Retina (tissue), 1 donor: ENCODE measurements at regions not wholly inside any gene's neighbourhood (a gene's known extent, or its start where the extent isn't known, plus 50 kb on each side); places are given as distances from the start of the nearest gene placed in this dataset.

Experiments used
- DNase-seq: peaks from one replicate; pipeline ENCODE4 v3.0.0-alpha.2; 2016

DNA sequence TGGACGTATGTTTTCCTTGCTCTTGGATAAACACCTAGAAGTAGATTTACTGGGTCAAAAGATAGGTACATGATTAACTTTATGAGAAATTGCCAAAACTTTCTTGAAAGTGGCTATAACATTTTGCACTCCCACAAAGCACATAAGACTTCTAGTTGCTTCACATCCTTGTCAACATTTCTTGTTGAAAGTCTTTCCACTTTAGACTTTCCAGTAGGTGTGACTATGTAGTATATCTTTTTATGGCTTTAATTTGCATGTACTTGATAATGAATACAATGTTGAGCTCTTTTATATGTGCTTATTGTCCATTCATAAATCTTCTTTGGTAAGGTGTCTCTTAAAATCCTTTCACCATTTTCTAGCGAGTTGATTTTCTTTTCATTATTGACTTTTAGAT, 241.2 kb upstream of the RPL38 start:
- DNase-seq, result no peak

DNA sequence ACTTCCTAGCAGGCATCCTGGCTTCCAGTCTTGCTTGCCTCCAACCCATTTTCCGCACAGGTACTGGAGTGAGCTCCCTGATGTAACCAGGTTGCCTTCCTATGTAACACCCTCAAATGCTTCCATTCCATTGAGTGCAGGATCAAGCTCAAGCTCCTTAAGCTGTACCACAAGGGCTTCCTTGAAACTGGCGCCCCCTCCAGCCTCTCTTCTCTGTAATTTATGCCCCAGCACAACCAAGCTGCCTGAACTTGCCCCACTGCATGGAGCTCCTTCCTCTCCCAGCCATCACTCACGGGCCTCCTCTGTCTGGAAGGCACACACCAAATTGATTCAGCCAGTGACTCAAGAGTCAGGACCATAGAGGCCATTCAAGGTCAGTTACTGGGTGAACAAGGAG, 234.8 kb upstream of the RPL38 start:
- DNase-seq, result no peak

DNA sequence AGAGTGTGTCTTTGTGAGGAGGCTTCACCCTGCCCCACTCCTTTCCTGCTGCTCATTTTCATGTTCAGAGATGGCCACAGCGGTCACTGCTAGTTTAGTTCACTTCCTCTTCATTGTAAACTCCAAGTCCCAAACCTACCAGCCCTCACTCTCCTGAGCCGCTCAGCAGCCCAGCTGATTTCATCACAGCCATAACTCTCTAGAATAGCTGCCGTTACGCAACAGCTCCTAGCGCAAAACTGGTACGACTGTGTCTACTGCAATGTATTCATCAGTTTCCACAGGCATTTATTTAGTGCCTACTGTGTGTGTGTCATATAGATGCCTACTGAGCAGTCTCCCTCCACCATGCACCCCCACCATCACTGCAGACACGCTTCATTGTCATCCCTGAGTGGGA, 233.5 kb upstream of the RPL38 start:
- no peak for DNase-seq

DNA sequence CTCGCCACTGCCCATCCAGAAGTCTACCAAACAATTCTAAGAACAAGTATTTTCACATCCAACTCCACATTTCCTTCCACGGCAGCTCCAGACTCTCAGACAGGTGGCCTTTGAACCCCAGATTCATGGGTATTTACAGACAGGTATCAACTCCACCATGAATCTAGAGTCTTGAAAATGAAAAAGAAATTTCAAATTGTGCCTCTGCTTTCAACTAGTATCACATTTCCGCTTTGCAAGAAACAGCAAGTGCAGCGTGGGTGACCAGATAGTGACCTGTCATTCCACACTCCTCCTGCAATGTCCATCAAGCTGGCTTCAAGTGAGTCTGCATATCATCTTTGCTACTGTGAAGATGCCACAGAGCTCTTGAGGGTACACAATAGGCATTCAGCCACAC, 232.4 kb upstream of the RPL38 start:
- no peak for DNase-seq

DNA sequence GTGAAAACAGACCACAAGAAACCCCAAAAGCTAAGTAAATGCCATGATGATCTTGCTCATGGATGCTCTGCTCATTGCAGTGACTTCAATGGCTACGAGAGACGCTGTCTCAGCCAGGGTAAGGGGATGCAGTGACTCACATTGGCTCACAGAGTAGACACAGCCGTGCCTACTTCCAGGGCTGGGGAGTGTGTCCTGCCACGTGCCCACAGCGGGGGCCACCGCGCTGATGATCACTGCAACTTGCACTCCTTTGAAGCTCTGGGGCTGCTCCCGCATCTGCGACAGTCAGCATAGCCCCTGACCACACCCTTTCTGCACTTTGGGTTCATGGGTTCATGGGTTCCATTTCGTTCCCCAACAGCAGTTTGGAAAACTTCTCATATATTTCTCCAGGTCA, 231.4 kb upstream of the RPL38 start:
- no peak for DNase-seq

DNA sequence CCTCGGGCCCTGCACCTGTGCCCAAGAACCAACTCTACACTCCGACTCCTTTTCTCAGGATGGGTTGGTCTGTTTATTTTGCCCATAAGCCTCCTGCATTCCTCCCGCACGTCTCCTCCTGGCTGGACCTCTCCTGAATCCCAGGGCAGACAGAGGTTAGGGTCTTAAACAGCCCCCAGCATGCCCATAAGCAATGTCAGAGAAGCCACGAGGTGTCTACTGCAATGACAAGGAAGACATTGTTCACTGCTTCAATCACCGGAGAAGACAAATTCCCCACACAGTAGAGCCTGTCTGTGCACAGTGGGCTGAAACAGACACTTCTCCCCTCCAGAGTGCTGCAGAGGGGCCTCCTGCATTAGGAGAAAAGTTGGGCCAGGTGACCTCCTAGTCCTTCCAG, 230.6 kb upstream of the RPL38 start:
- DNase-seq, result no peak

DNA sequence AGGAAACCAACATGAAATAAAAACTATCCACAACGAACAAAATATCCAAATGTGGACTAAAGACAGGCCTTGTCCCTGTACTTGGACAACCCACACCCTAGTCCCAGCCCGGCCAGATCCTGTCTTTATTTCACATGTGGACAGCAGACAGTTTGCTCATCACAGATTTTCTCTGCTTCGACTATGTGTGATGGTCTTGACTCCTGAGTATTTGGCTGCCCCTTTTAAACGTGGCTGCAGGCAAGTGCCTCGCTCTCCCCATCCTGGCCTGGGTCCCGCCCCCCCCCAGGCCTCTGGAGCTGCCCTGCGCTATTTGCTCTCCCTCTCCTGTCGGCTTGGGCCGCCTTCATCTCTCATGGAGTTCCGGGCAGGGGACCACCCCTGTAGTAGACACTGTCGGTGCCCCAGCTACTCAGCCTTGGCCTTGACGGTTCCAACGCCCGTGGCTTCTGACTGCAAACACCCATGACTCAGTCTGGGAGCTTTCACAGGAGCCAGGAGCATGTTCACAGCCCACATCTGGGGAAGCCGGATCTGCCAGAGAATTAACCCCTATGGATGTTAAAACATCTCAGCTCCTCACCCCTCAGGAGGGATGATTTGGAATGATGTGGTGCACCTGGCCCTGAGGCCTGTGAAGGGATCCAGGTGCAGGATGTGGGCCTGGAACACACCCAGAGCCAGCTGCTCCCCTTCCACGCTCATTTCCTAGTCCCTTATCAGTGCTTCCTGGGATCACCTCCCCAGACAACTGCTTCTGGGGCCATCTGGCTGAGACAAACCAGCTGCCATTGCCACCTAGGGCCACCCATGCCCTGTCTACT, 229.7 kb upstream of the RPL38 start:
- no peak for DNase-seq

DNA sequence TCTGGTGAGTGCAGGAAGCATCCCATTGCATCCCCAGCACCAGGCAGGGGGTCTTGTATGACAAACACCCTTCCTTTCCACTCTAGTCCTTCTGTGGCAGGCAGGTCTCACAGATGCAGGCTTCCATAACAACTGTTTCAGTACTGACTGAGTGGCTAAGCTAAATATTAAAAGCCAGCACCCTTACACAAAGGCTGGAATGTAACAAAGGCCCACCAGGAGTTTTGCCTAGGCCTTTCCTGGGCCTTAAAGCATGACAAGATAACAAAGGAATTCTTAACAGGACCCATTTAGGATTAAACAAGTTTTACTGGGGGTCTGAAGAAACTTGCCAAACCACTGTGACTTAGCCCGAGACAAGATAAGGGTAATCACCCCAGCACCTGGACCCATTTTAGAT, 228.9 kb upstream of the RPL38 start:
- no peak for DNase-seq

DNA sequence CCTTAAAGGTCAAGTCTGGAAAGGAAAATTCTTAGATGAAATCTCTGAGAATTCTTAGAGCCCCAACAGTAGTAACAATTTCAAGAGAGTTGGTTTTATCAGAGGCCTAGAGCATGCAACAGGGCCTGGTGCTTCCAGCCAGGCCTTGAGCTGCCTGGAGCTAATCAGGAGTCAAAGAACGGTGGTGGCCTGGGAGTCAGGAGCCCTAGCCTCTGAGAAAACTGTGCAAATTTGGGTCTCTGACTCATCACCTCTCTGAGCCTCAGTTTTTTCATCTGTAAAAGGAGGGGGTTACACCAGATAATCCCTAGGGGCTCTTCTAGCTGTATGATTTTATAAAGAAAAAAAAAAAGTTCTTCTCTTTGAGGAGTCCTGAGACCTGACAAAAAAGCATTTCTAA, 227.3 kb upstream of the RPL38 start:
- DNase-seq, result no peak

DNA sequence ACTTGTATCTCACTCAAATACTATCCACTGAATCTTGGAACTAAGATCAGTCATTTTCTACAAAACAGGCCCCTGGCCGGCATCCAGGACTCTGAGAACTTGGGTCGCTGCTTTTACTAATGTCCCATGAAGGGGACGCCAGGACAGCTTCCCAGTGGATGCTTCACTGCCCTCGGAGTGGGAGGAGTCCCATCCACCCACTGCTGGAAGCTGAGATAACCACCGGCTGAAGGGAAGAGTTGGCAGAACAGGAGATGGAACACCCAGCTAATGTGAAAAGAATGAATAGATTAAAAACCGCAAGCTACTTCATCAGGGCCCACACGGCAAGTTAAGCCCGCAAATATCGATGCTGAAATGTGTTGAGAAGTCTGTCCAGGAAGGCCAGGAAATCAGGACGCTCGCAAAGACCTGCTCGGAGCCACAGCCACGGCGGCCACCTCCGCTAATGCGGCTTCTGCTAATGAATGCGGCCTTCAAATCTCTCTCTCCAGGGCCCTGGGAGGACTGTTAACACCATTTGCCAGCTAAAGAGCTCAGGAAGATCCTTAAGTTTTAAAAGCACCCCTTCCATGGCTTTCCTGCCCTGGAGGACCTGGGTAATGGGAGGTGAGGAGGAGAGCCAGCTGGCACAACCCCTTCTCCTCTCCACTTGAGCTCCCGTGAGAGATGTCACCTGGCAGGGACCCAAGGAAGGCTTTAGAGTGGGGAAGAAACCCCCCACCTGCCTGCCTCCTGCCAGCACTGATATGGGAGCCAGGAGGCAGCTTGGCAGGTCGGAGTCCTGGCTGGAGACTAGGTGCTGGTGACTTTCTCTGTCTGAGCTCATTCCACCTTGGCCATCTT, 226.6 kb upstream of the RPL38 start:
- DNase-seq, result no peak

DNA sequence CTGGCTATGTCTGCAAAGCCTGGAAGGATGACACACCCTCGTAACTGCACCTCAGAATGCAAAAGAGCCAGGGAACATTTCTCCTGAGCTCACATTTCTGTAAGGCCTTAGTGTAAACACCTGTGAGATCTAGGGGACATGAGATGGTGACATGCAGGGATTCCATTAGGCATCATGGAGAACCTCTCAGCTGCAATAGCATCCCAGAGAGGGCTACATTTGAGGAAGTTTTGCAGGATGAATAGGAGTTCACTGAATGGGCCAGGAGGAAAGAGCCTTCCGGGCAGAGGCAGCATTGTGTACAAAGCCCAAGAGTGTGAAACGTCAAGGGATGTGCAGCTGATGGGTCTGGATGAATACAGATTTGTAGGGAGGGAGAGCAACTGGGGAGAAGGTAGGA, 223.0 kb upstream of the RPL38 start:
- no peak for DNase-seq

DNA sequence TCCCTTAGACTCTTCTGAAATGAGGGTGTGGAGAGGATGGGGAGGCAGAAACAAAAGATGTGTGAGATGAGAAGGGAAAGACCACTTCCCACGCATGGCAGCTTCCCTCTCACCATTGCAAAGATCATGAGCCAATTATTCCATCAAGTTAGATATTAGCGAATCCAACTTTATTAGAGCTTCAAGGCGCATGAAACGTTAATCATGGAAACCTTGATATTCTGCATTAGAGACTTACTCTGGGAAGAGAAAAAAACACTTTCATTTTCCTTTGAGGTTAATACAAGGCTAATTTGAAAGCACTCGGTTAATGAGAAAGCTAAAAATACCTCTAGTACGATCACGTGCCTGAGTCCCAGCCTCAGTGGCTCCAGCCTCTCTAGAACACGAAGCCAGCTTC, 220.6 kb upstream of the RPL38 start:
- no peak for DNase-seq

DNA sequence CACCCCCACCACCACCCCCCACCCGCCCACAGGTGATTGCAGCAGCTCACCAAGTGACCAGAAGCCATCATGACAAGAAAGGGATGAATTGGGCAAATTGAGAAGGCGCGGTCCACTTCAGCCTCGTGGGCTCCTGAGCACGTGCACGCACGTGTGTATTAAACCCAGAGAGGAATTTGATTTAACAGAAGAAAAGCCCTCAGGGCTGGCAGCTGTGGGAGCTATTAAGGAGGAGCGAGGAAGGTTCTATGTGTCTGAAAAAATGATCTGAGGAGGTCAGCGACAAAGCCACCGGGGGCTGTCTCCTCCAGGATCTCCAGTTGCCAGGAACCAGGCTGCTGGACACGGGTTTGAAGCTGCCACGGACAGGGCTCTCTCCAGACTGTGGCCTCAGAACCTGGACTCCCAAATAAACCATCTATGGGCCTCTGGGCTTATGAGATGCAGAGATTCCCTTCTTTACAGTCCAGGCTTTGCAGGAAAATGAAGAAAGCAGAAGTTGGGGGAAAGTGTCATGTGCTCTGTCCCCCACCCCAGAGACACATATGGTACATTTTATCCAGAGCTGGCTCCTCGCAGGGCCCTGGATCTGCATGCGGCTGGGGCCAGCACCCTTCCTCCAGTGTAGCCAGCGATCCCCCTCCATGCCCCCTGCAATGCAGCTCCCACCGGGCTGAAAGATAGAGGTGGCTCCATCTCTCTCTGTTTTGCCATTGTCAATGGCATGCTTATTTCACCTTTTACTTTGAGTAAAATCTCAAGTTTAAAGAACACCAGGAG, 219.7 kb upstream of the RPL38 start:
- DNase-seq, result no peak

DNA sequence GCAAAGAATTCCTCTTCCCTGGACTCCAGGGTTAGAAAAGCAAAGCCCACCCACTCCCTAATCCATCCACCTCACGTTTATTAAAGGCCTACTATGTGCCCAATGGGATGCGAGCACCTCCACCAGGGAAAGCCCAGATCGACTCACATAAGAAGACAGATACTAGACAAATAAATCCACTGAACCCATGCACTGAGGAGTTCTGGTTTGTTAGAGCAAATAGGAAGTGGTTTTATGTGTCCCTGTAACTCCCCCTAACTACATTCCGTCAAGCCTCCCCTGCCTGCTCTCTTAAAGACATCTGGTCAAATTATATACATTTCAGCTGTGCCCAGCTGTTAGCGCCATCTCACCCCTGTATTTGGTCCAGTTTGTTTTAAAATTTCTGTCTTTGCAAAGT, 218.5 kb upstream of the RPL38 start:
- DNase-seq, result no peak

DNA sequence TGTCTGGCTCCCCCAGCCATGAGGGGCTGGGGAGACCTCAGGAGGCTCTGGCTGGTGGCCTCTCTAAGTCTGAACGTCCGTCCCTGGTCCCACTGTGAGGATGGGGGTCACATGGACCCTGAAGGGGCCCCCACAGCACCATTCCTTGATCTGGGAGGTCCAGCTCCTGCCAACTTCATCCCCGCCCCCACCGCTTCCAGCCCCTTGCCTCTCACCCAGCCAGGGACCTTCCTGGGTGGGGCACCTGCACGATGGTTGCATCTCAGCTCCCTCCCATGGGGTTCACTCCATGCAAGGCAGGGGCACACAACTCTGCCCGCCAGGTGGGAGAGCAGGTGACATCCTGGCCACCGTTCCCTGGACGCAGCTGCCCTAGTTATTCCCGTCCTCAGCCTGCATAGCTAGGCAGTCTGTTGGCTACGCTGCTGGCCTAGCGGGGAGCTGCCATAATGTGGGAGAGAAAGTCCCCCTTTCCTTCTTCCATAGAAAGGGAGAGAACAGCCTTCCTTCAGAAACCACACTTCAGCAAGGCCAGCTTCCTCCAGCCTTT, 217.9 kb upstream of the RPL38 start:
- DNase-seq, result no peak

DNA sequence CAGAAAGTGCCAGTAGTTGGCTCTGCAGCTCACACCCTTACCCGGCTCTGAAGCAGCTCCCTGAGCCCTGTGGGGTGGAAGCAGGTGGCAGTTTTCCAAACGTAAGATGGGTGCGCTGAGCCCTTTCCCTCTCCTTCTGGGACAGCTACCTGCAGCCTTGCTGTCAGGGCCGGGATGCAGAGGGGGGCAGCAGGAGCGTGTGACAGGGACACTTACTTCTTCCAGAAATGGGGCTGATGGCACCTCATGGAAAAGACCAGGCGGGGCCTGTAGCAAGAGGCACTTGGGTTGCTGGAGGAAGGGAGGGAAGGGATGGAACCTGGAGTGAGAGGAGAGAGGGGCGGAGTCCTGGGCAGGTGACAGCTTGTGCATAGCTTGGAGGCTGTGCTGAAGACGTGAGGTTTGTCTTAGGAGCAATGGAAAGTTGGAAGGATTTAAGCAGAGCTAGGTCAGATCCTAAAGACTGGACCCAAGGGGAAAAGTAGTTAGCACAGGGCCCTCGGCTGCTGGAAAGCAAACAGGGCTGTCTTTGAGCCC, 216.8 kb upstream of the RPL38 start:
- DNase-seq, result no peak

DNA sequence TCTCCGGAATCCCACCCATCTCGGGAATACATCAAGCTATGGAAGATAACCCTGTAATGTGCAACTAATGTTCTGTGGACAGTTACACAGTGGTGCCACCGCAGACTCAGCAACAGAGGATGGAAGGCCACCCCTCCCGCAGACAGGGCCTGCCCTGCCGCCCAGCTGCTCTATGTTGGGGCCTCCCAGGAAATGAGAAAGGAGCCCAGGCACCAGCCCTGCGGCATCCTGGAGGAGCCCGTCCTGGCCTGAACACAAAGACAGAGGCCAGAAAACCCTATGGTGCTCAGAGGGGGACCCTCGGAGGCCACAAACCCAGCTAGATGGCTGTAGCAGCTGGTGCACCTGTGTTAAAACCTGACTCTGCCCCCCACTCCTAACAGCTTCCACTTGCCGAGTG, 216.1 kb upstream of the RPL38 start:
- no peak for DNase-seq

DNA sequence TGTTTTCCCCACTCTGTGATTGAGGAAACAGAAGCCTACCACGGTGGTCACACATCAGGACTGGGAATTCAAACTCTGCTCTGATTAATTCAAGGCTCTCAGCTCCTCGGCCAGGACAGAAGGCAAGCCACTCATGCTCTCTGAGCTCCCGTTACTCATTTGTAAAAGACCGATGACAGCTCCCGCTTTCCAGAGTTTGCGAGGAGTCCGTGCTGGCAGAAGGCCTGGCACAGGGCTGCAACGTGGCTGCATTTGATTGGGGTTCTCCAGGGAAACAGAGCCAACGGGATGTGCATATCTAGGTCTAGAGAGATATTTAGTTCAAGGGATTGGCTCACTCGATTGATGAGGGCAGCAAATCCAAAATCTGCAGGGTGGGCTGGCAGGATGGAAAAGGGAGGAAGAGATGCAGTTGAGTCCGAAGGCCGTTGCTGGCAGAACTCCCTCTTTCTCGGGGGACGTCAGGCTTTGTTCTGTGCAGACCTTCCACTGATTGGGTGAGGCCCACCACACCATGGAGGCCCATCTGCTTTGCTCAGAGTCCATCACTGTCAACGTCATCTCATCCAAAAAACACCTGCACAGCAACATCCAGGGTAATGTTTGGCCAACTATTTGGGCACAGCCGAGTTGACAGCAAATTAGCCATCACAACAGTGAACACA, 215.5 kb upstream of the RPL38 start:
- DNase-seq, result no peak

DNA sequence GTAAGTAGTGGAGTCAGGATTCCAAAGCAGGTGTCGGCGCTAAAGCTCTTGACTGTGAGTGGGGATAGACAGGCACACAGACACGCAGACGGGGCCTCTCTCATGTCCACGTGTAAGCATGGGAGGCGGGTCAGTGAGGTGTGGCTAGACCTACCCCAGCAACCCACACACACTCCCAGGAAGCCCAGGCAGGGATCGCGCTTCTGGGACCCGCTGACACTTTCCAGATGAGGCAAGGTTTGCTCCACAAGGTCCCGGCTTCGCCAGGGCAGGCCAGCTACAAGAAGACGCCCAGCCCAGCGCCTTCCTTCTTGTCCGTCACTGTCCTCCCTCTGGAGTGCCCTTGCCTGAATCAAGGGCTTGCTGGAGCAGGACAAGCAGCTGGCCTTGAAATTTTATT, 213.8 kb upstream of the RPL38 start:
- no peak for DNase-seq

DNA sequence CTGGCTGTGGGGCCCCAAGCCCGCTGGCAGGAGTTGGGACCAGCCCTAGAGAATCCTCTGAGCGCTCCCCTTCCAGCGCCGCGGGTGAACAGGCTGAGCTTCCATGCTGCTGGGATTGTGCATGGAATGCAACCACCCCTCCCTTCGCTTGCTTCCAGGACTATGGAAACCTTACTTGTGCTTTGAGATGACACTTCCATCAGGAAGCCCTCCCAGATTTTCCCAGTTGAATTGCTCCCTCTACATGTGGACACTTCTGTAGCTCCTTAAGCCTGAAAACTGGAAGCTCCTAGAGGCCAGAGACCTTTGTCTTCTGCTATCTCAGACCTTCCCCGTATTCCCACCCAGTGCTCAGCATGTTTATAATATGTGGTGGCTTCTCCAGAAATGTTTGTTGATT, 213.2 kb upstream of the RPL38 start:
- no peak for DNase-seq

DNA sequence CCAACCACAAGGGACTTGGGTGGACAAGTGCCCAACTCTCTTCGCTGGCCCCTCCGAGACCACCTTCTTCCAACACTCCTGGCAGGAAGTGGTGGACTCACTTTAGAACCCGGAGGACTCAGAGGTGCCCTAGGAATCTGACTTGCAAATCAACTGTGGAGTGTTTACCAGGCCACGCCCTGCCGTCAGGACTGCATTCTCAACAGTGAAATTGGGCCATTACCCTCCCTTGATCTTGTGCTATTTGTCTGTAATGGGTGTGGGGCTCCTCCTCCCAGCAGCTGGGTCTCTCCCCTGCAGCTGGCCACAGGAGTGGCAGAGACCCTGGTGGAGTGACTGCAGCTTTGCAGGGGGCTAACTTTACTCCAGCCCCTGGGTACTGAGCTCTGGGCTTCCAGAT, 212.2 kb upstream of the RPL38 start:
- DNase-seq, result no peak

DNA sequence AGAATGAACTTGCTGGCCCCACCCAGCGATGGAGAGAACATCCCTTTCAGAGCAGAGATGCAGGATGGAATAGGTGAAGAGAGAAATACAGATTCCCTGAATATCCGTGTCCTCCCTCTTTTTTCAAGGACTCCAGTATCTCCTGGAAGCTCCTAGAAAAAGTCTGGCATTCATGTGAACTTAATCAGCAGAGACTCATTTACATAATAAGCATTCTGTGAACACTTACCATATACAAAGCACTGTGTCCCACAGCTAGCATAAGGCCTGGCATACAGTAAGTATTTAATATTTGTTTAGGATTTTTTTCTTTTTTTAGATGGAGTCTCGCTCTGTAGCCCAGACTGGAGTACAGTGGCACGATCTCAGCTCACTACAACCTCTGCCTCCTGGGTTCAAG, 208.5 kb upstream of the RPL38 start:
- DNase-seq, result no peak

DNA sequence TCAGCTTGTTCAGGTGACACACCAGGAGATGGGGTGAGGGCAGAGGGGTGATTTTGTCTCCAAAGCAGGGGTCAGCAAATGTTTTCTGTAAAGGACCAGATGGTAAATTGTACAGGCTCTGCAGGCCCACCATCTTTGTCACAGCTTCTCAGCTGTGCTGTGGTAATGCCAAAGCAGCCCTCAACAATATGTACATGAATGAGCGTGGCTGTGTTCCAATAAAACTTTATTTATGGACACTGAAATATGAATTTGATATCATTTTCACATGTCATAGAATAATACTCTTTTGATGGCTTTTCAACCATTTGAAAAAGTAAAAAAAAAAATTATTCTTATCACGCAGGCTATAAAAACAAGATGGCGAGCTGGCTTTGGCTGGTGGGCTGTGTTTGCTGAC, 206.4 kb upstream of the RPL38 start:
- DNase-seq, result no peak
